Stimulated activated CD8-positive, alpha-beta memory T cell treated with anti-CD3 and anti-CD28 coated beads, Interleukin-7, amount 100 ng/mL, for 4 hours (primary cell): ENCODE measurements at regions not wholly inside any gene's neighbourhood (a gene's known extent, or its start where the extent isn't known, plus 50 kb on each side); places are given as distances from the start of the nearest gene placed in this dataset.
"Not testable (repeated sequence)": the region's sequence is repeated elsewhere in the genome, so short reads cannot be mapped to it uniquely, and the experiment has no call there.

ENCODE experiments used
- DNase-seq, 2 donors: peaks; one replicate each; pipeline ENCODE4 v3.0.0-alpha.2; 2020; ENCODE audit warnings: low read depth in 2 of 2

GRCh38 chr7:82624965-82625364, 181.4 kb upstream of the CACNA2D1 start:
- no peak for DNase-seq

- no peak for DNase-seq
These were observed 180.8 kb upstream of the CACNA2D1 start for GRCh38 chr7:82624337-82624736.

GRCh38 chr7:82623812-82624211, 180.2 kb upstream of the CACNA2D1 start:
- DNase-seq: no peak

- no peak for DNase-seq
These were observed 173.6 kb upstream of the CACNA2D1 start for GRCh38 chr7:82617156-82617555.

GRCh38 chr7:82616059-82616728, 172.6 kb upstream of the CACNA2D1 start:
- no peak for DNase-seq

GRCh38 chr7:82615527-82615926, 171.9 kb upstream of the CACNA2D1 start:
- DNase-seq: no peak

GRCh38 chr7:82609746-82610145, 166.2 kb upstream of the CACNA2D1 start:
- no peak for DNase-seq

- DNase-seq: no peak
These were observed 161.8 kb upstream of the CACNA2D1 start for GRCh38 chr7:82605247-82605864.

- DNase-seq: no peak
These were observed 158.5 kb upstream of the CACNA2D1 start for GRCh38 chr7:82602066-82602465.

- DNase-seq: no peak
These were observed 157.0 kb upstream of the CACNA2D1 start for GRCh38 chr7:82600531-82600930.

- no peak for DNase-seq
These were observed 156.3 kb upstream of the CACNA2D1 start for GRCh38 chr7:82599895-82600294.

- DNase-seq: no peak
These were observed 155.4 kb upstream of the CACNA2D1 start for GRCh38 chr7:82598958-82599357.

GRCh38 chr7:82595795-82596194, 152.2 kb upstream of the CACNA2D1 start:
- DNase-seq: not testable (repeated sequence)

GRCh38 chr7:82595176-82595575, 151.6 kb upstream of the CACNA2D1 start:
- DNase-seq: no peak

GRCh38 chr7:82594665-82595064, 151.1 kb upstream of the CACNA2D1 start:
- no peak for DNase-seq

- DNase-seq: no peak
These were observed 150.2 kb upstream of the CACNA2D1 start for GRCh38 chr7:82593780-82594179.

GRCh38 chr7:82592416-82592815, 148.8 kb upstream of the CACNA2D1 start:
- DNase-seq: no peak

- DNase-seq: no peak
These were observed 135.5 kb upstream of the CACNA2D1 start for GRCh38 chr7:82579047-82579446.

- no peak for DNase-seq
These were observed 134.9 kb upstream of the CACNA2D1 start for GRCh38 chr7:82578430-82578829.

GRCh38 chr7:82572195-82572880, 128.8 kb upstream of the CACNA2D1 start:
- DNase-seq: peak; percentile 35 to 36

GRCh38 chr7:82571047-82571446, 127.5 kb upstream of the CACNA2D1 start:
- DNase-seq: not testable (repeated sequence)

- no peak for DNase-seq
These were observed 124.3 kb upstream of the CACNA2D1 start for GRCh38 chr7:82567841-82568240.

GRCh38 chr7:82567356-82567755, 123.8 kb upstream of the CACNA2D1 start:
- no peak for DNase-seq
